Panc1 (cell line): ENCODE measurements at regions not wholly inside any gene's neighbourhood (a gene's known extent, or its start where the extent isn't known, plus 50 kb on each side); places are given as distances from the start of the nearest gene placed in this dataset.

Experiments
- ATAC-seq: fragments of 200-7000 bp; cut with Tn5 transposase; 2 replicates; pipeline ENCODE4 v1.9.1; 2020; ENCODE audit warnings: mild to moderate bottlenecking, moderate library complexity
- BruUV-seq: library from RNA; stranded (reverse); fragments of 400-500 nt; replicated peaks from 2 replicates; lab custom pipeline; 2021; lab: Mats Ljungman, UMichigan
- CTCF ChIA-PET: fragments of 300-600 bp; sonication (Branson Sonifier 250); formaldehyde crosslinking; loops from one replicate; lab custom pipeline; 2022; ENCODE audit warnings: antibody characterized with exemption; lab: Charles Lee
- POLR2A ChIA-PET: fragments of 300-600 bp; sonication (Branson Sonifier 250); formaldehyde crosslinking; loops from one replicate; lab custom pipeline; 2022; ENCODE audit warnings: antibody characterized with exemption; lab: Charles Lee
- DNase-seq: peaks from one replicate; pipeline ENCODE4 v3.0.0-alpha.2; 2010; ENCODE audit warnings: low read depth, low spot score
- H3K27ac ChIP-seq: 2 replicates; pipeline ENCODE4 v1.5.1; 2011; ENCODE audit warnings: mild to moderate bottlenecking, low read length, inconsistent platforms
- H3K27me3 ChIP-seq: fragments of 200-500 bp; sonication (Bioruptor generic); 2 replicates; pipeline ENCODE4 v1.6.0; 2014; ENCODE audit warnings: low read length, inconsistent platforms; ENCODE audit not compliant: control insufficient read depth, insufficient read depth
- H3K36me3 ChIP-seq: fragments of 200-500 bp; sonication (Bioruptor generic); 2 replicates; pipeline ENCODE4 v1.5.1; 2014; ENCODE audit warnings: inconsistent platforms, mild to moderate bottlenecking, low read length, moderate library complexity; ENCODE audit not compliant: control insufficient read depth, insufficient read depth
- H3K4me1 ChIP-seq: 2 replicates; pipeline ENCODE4 v1.5.1; 2011; ENCODE audit warnings: inconsistent platforms, mild to moderate bottlenecking, low read length, moderate library complexity; ENCODE audit not compliant: control insufficient read depth, insufficient read depth
- H3K4me3 ChIP-seq, 2 experiments: 2 replicates each; pipeline ENCODE4 v1.5.1; 2011 to 2012; ENCODE audit warnings: low read depth in 2 of 2, low read length in 2 of 2, mild to moderate bottlenecking in 2 of 2, inconsistent platforms in 1 of 2, moderate library complexity in 1 of 2
- H3K9me3 ChIP-seq: fragments of 200-500 bp; sonication (Bioruptor generic); 2 replicates; pipeline ENCODE4 v1.5.1; 2014; ENCODE audit warnings: low read depth, mild to moderate bottlenecking, inconsistent platforms, low read length, moderate library complexity; ENCODE audit not compliant: control insufficient read depth, insufficient read depth
- CTCF ChIP-seq: fragments of 450-650 bp; IDR thresholded peaks from 2 replicates; pipeline ENCODE4 v1.5.1; 2017; ENCODE audit warnings: mild to moderate bottlenecking
- POLR2AphosphoS5 ChIP-seq: IDR thresholded peaks from 2 replicates; pipeline ENCODE4 v1.6.1; 2012; ENCODE audit warnings: mild to moderate bottlenecking, low read depth, low read length, moderate library complexity
- REST ChIP-seq, 2 experiments: IDR thresholded peaks; 2 replicates each; pipeline ENCODE4 v1.6.1; 2011 to 2012; ENCODE audit warnings: low read depth in 2 of 2, control low read depth in 1 of 2, low read length in 1 of 2, mild to moderate bottlenecking in 1 of 2, moderate library complexity in 1 of 2; ENCODE audit not compliant: insufficient read depth in 1 of 2
- SIN3A ChIP-seq: IDR thresholded peaks from 2 replicates; pipeline ENCODE4 v1.6.1; 2012; ENCODE audit warnings: low read depth, mild to moderate bottlenecking, low read length, moderate library complexity, borderline replicate concordance; ENCODE audit not compliant: insufficient read depth
- TCF7L2 ChIP-seq: IDR thresholded peaks from 2 replicates; pipeline ENCODE4 v1.6.1; 2011; ENCODE audit warnings: mild to moderate bottlenecking, low read depth, low read length, inconsistent platforms
- in situ Hi-C: cut with HindIII; loops from 2 replicates; pipeline ENCODE4 v1.10.0; 2016; ENCODE audit warnings: low sequenced_read_pairs, low pct_unique_long_range_greater_than_20kb
- intact Hi-C: fragments of 100-400 bp; cut with micrococcal nuclease; formaldehyde crosslinking; loops from one replicate; pipeline ENCODE4 v1.10.0; 2022; ENCODE audit not compliant: unreplicated experiment

GRCh38 chr1:118445156-118445555 lies 260.1 kb upstream of the SPAG17 start:
- no peaks in the 10 kb centered on the region for H3K9me3 ChIP-seq
- CTCF ChIA-PET, result no interaction called here
- no TSS peak for BruUV-seq
- no peaks in the 10 kb centered on the region for H3K27me3 ChIP-seq
- POLR2A ChIA-PET, result no interaction called here
- in situ Hi-C loops (no loop called here), intact Hi-C loops (no loop called here)
- H3K4me3 ChIP-seq, result no peak overlapping the region
- TF ChIP-seq CTCF (no peak), POLR2AphosphoS5 (no peak), SIN3A (no peak), REST (IDR thresholded peaks at IDR 0.05; ENCODE audit: insufficient read depth in 1 of 2, low read depth in 2 of 2, low read length in 1 of 2) (no peak)
- no peaks in the 10 kb centered on the region for H3K4me1 ChIP-seq
- H3K36me3 ChIP-seq, result no peaks in the 10 kb centered on the region
- DNase-seq (no peak), ATAC-seq (no peak)
- H3K27ac ChIP-seq, result no peak overlapping the region

- BruUV-seq, result no TSS peak
- in situ Hi-C loops (no loop called here), intact Hi-C loops (no loop called here)
- CTCF ChIA-PET, result no interaction called here
- POLR2A ChIA-PET, result no interaction called here
- H3K9me3 ChIP-seq, result no peaks in the 10 kb centered on the region
- no peak overlapping the region for H3K27ac ChIP-seq
- H3K4me1 ChIP-seq, result no peaks in the 10 kb centered on the region
- no peak for TF ChIP-seq TCF7L2
- TF ChIP-seq CTCF, result no peak
- TF ChIP-seq POLR2AphosphoS5, result no peak
- TF ChIP-seq SIN3A, result no peak
- no peak for TF ChIP-seq REST (IDR thresholded peaks at IDR 0.05; ENCODE audit: insufficient read depth in 1 of 2, low read depth in 2 of 2, low read length in 1 of 2)
- no peaks in the 10 kb centered on the region for H3K36me3 ChIP-seq
- H3K4me3 ChIP-seq, result no peak overlapping the region
- no peak for DNase-seq
- no peak for ATAC-seq
- H3K27me3 ChIP-seq, result no peaks in the 10 kb centered on the region
These were observed 257.2 kb upstream of the SPAG17 start for GRCh38 chr1:118442214-118442613.
